Vagina (tissue), 2 donors: ENCODE measurements at regions not wholly inside any gene's neighbourhood (a gene's known extent, or its start where the extent isn't known, plus 50 kb on each side); places are given as distances from the start of the nearest gene placed in this dataset.

Source experiments
- CTCF ChIP-seq, 3 experiments: fragments of 450-650 bp in 2 of 3; fragments of 200-600 bp in 1 of 3; sonication (generic) in 1 of 3; IDR thresholded peaks; one replicate each; pipeline ENCODE4 v1.5.1; 2017 to 2019; ENCODE audit warnings: antibody characterized with exemption in 3 of 3, mild to moderate bottlenecking in 2 of 3, moderate library complexity in 2 of 3
- POLR2A ChIP-seq, 2 donors: fragments of 450-650 bp; IDR thresholded peaks; one replicate each; pipeline ENCODE4 v1.6.1; 2017; ENCODE audit warnings: antibody characterized with exemption in 2 of 2, mild to moderate bottlenecking in 2 of 2, moderate library complexity in 2 of 2
- POLR2AphosphoS5 ChIP-seq, 2 donors: sonication (generic); formaldehyde crosslinking; IDR thresholded peaks; one replicate each; pipeline ENCODE4 v1.9.0; 2017; ENCODE audit warnings: antibody characterized with exemption in 2 of 2, mild to moderate bottlenecking in 2 of 2, low read depth in 1 of 2; ENCODE audit not compliant: insufficient read depth in 1 of 2

DNA sequence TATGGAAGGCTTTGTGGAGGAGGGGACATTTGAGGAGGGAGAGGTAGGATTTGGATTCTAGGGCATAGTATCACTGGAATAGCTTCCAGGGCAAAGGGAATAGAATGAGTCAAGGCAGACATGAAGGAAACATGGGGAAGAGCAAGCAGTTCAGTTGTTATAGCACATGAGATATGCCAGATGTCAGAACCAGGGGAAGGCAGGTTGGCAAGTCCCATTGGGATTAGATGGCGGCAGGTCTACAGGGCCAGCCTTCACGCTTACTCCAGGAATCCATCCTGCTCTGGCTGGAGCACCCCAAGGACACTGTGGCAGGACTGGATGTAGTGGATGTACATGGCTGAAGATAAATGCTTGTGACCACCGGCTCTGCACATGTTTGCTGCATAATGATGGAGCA is 120.4 kb upstream of the ST8SIA2 start:
- TF ChIP-seq CTCF (IDR thresholded peaks at IDR 0.05) (no peak), POLR2AphosphoS5 (IDR thresholded peaks at IDR 0.05; ENCODE audit: insufficient read depth in 1 of 2, low read depth in 1 of 2) (no peak), POLR2A (IDR thresholded peaks at IDR 0.05) (no peak)
